GM23248 (cell line): ENCODE measurements at regions not wholly inside any gene's neighbourhood (a gene's known extent, or its start where the extent isn't known, plus 50 kb on each side); places are given as distances from the start of the nearest gene placed in this dataset.
A peak's percentile ranks its signal among the peaks of the same experiment; 100 is the strongest.

ENCODE experiments used
- DNase-seq: peaks from one replicate; pipeline ENCODE4 v3.0.0-alpha.2; 2015
- H2AFZ ChIP-seq: fragments of 200-600 bp; sonication (generic); 2 replicates; pipeline ENCODE4 v1.6.1; 2016; ENCODE audit warnings: antibody characterized with exemption
- H3F3A ChIP-seq: fragments of 200-600 bp; sonication (generic); 2 replicates; pipeline ENCODE4 v1.6.1; 2016; ENCODE audit warnings: mild to moderate bottlenecking, antibody characterized with exemption, mixed run types; ENCODE audit not compliant: insufficient read depth
- H3K27ac ChIP-seq: fragments of 200-600 bp; sonication (generic); 2 replicates; pipeline ENCODE4 v1.5.1; 2016; ENCODE audit warnings: mild to moderate bottlenecking
- H3K27me3 ChIP-seq: fragments of 200-600 bp; sonication (generic); replicated peaks from 2 replicates; pipeline ENCODE4 v1.6.1; 2016; ENCODE audit warnings: mild to moderate bottlenecking; ENCODE audit not compliant: insufficient read depth
- H3K36me3 ChIP-seq: fragments of 200-600 bp; sonication (generic); 2 replicates; pipeline ENCODE4 v1.6.1; 2016; ENCODE audit warnings: low read depth, mild to moderate bottlenecking
- H3K4me1 ChIP-seq: fragments of 200-600 bp; sonication (generic); 2 replicates; pipeline ENCODE4 v1.6.1; 2016; ENCODE audit warnings: mild to moderate bottlenecking; ENCODE audit not compliant: insufficient read depth
- H3K4me2 ChIP-seq: fragments of 200-600 bp; sonication (generic); one replicate; pipeline ENCODE4 v1.6.1; 2016; ENCODE audit warnings: mild to moderate bottlenecking; ENCODE audit not compliant: unreplicated experiment
- H3K4me3 ChIP-seq: fragments of 200-600 bp; sonication (generic); 2 replicates; pipeline ENCODE4 v1.5.1; 2016; ENCODE audit warnings: mild to moderate bottlenecking
- H3K79me2 ChIP-seq: fragments of 200-600 bp; sonication (generic); 2 replicates; pipeline ENCODE4 v1.6.1; 2016; ENCODE audit warnings: mild to moderate bottlenecking; ENCODE audit not compliant: insufficient read depth
- H3K9ac ChIP-seq: fragments of 200-600 bp; sonication (generic); 2 replicates; pipeline ENCODE4 v1.6.1; 2016; ENCODE audit warnings: mild to moderate bottlenecking
- H3K9me2 ChIP-seq: fragments of 200-600 bp; sonication (generic); 2 replicates; pipeline ENCODE4 v1.6.1; 2016; ENCODE audit warnings: mixed run types, mild to moderate bottlenecking, moderate library complexity; ENCODE audit not compliant: insufficient read depth
- H3K9me3 ChIP-seq: fragments of 200-600 bp; sonication (generic); one replicate; pipeline ENCODE4 v1.6.1; 2017; ENCODE audit warnings: low read depth
- H4K20me1 ChIP-seq: fragments of 200-600 bp; sonication (generic); 2 replicates; pipeline ENCODE4 v1.6.0; 2016; ENCODE audit not compliant: insufficient read depth
- EZH2 ChIP-seq: fragments of 200-600 bp; sonication (generic); IDR thresholded peaks from 2 replicates; pipeline ENCODE4 v1.6.1; 2018; ENCODE audit warnings: antibody characterized with exemption, mild to moderate bottlenecking; ENCODE audit not compliant: insufficient read depth, poor library complexity, severe bottlenecking
- EZH2phosphoT487 ChIP-seq: fragments of 200-600 bp; sonication (generic); IDR thresholded peaks from 2 replicates; pipeline ENCODE4 v1.6.1; 2018; ENCODE audit warnings: antibody characterized with exemption, moderate library complexity, mild to moderate bottlenecking, low read depth; ENCODE audit not compliant: insufficient read depth
- WGBS, 2 experiments: methylation state at CpG; one replicate each; pipeline ENCODE4 v1.1.6; 2015 to 2017; ENCODE audit warnings: low lambda C conversion rate in 2 of 2, low coverage in 1 of 2; ENCODE audit errors: missing lambda C conversion rate in 2 of 2; 5-methylcytosine and 5-hydroxymethylcytosine counted together
- in situ Hi-C: fragments of 300-500 bp; cut with MboI; formaldehyde crosslinking; loops from 2 replicates; pipeline ENCODE4 v1.15.0; 2020

DNA sequence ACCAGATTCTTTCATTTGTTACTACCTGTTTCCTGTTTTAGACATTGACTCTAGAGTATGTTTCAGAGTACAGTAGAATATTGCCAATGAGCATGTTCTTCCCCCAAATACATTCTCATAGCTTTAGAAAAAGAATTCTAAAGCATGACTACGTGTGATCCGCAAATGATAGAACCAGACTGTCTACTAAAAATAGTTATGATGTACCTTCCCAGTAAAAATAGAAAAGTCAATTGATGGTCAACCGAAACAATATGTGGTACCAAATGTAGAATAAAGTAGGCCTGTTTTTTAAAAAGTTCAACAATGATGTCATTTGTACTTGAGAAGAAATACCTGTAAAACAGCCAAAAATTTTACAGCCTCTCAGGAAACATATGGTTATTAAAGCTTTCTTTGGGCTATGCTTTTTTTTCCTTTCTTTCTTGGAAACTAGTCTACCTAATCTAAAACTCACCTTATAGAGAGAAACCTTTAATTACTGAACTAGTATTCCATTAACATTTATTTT, 130.1 kb upstream of the MTHFD1L start:
- no peak for DNase-seq
- H3K27me3 ChIP-seq = no peaks in the 10 kb centered on the region
- no peak overlapping the region for H3K9ac ChIP-seq
- no peaks in the 10 kb centered on the region for H4K20me1 ChIP-seq
- no peaks in the 10 kb centered on the region for H3K36me3 ChIP-seq
- TF ChIP-seq EZH2 = no peak
- no peak for TF ChIP-seq EZH2phosphoT487
- peaks cover 8% of the 10 kb centered on the region; the same call in 1 of the 2 replicates for H3F3A ChIP-seq
- no peaks in the 10 kb centered on the region for H3K9me3 ChIP-seq
- in situ Hi-C loops = no loop called here
- H3K27ac ChIP-seq = no peak overlapping the region
- 76 to 80% methylated on average over 3 of the region's 3 CpGs for WGBS, 2 experiments
- H3K4me3 ChIP-seq = no peak overlapping the region
- no peak overlapping the region for H3K4me2 ChIP-seq
- no peaks in the 10 kb centered on the region for H3K79me2 ChIP-seq
- no peaks in the 10 kb centered on the region for H3K9me2 ChIP-seq
- peaks cover 10% of the 10 kb centered on the region for H3K4me1 ChIP-seq
- H2AFZ ChIP-seq = no peak overlapping the region

DNA sequence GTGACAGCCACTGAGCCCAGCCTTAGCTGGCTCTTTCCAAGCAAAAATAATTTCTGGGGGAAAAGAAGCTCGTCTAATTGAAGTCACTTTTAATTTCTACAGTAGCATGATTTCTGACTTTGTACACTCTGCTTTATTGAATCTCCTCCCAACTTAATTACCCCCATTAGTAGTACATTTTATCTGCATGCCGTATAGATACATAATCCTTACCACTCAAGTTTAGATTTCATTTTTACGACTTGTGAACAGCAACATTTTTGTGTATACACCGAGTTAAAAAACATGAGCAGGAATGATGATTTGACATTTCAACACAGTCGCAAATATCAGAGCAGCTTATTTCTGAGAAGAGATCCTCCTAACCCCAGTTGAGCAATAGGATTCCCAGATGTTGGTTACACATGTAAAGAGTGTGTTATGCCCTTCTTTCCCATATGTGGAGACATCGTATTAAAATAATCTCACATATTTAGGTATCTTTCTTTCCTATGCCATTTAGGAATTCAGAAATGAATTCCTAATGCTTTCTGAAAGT, 127.3 kb upstream of the MTHFD1L start:
- H3K27me3 ChIP-seq = no peaks in the 10 kb centered on the region
- 67 to 74% methylated on average over 6 of the region's 6 CpGs for WGBS, 2 experiments
- peaks cover 17% of the 10 kb centered on the region; the same call in 1 of the 2 replicates for H3F3A ChIP-seq
- H4K20me1 ChIP-seq = no peaks in the 10 kb centered on the region
- DNase-seq = no peak
- H3K4me1 ChIP-seq = peaks cover 16% of the 10 kb centered on the region
- no peak overlapping the region for H2AFZ ChIP-seq
- no peak overlapping the region for H3K4me2 ChIP-seq
- H3K9me3 ChIP-seq = no peaks in the 10 kb centered on the region
- no peaks in the 10 kb centered on the region for H3K79me2 ChIP-seq
- no peak overlapping the region for H3K4me3 ChIP-seq
- H3K27ac ChIP-seq = no peak overlapping the region
- H3K9me2 ChIP-seq = no peaks in the 10 kb centered on the region
- in situ Hi-C loops = no loop called here
- no peak for TF ChIP-seq EZH2phosphoT487
- TF ChIP-seq EZH2 = no peak
- H3K36me3 ChIP-seq = no peaks in the 10 kb centered on the region
- no peak overlapping the region for H3K9ac ChIP-seq

DNA sequence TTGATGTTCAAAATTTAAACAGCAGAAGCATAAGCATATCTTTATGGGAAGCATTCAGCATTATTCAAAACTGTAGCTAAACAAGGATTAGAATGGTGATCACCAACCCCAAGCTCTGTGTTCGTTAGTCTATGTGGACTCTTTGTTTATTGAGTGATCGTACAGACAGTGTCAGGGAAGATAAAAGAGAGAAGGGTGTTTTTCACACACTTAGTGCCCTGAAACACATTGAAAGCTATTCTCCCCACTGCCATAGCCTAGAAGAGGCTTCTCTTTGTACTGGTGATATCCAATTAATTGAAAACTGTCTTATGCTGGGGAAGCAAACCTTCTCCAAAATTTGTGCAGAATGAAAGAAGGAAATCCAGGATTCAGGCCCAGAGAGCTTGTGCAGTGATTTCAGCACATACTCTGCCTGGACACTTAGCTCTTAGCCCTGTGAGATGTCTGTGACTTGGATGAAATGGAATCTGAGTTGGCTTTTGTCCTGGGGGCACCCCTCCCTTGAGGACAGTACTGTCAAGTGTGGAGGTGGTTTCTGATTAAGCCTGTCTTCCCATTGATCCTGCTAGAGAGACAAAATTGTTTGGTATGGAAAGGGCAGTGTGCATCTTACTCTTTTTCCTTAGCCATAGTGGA, 125.7 kb upstream of the MTHFD1L start:
- H2AFZ ChIP-seq = peak overlapping the region; percentile 21; the same call in 1 of the 2 replicates
- in situ Hi-C loops = no loop called here
- peaks cover 16% of the 10 kb centered on the region for H3K4me1 ChIP-seq
- no peaks in the 10 kb centered on the region for H3K9me2 ChIP-seq
- no peaks in the 10 kb centered on the region for H3K27me3 ChIP-seq
- H3K4me2 ChIP-seq = peak overlapping the region; percentile 38
- H3K36me3 ChIP-seq = no peaks in the 10 kb centered on the region
- peaks cover 17% of the 10 kb centered on the region; the same call in 1 of the 2 replicates for H3F3A ChIP-seq
- DNase-seq = peak; percentile 56
- no peaks in the 10 kb centered on the region for H3K9me3 ChIP-seq
- H3K4me3 ChIP-seq = no peak overlapping the region
- H3K79me2 ChIP-seq = no peaks in the 10 kb centered on the region
- H4K20me1 ChIP-seq = no peaks in the 10 kb centered on the region
- 56 to 60% methylated on average over 2 of the region's 2 CpGs for WGBS, 2 experiments
- no peak overlapping the region for H3K9ac ChIP-seq
- H3K27ac ChIP-seq = no peak overlapping the region
- TF ChIP-seq EZH2phosphoT487 = no peak
- TF ChIP-seq EZH2 = no peak

GRCh38 chr6:150740453-150740852, 125.0 kb upstream of the MTHFD1L start:
- Histone ChIP-seq H3K4me1 (peaks cover 16% of the 10 kb centered on the region), H4K20me1 (no peaks in the 10 kb centered on the region), H3F3A (peaks cover 17% of the 10 kb centered on the region; the same call in 1 of the 2 replicates), H3K9me2 (no peaks in the 10 kb centered on the region), H3K36me3 (no peaks in the 10 kb centered on the region), H3K4me3 (no peak overlapping the region), H3K4me2 (peak overlapping the region; percentile 38), H3K27me3 (no peaks in the 10 kb centered on the region), H2AFZ (no peak overlapping the region), H3K27ac (no peak overlapping the region), H3K79me2 (no peaks in the 10 kb centered on the region), H3K9me3 (no peaks in the 10 kb centered on the region), H3K9ac (no peak overlapping the region)
- DNase-seq = no peak
- TF ChIP-seq EZH2 = no peak
- TF ChIP-seq EZH2phosphoT487 = no peak
- WGBS, 2 experiments = 20 to 25% methylated on average over 8 of the region's 8 CpGs
- in situ Hi-C loops = no loop called here
